HEK293T (cell line): ENCODE measurements at regions not wholly inside any gene's neighbourhood (a gene's known extent, or its start where the extent isn't known, plus 50 kb on each side); places are given as distances from the start of the nearest gene placed in this dataset.

Experiments
- CTCF ChIA-PET: fragments of 350-600 bp; formaldehyde crosslinking; extraction: SDS; loops from one replicate; lab custom pipeline; 2021; ENCODE audit warnings: antibody characterized with exemption, inconsistent platforms; lab: Yijun Ruan, JAX
- POLR2A ChIA-PET: fragments of 350-600 bp; formaldehyde crosslinking; extraction: SDS; loops from one replicate; lab custom pipeline; 2020; ENCODE audit warnings: antibody characterized with exemption, inconsistent platforms; lab: Yijun Ruan, JAX
- DNase-seq: peaks from one replicate; pipeline ENCODE4 v3.0.0; 2012; ENCODE audit warnings: mixed read lengths; ENCODE audit errors: extremely low spot score
- ARNT ChIP-seq: fragments of 450-650 bp; IDR thresholded peaks from 2 replicates; pipeline ENCODE4 v1.6.1; 2017; ENCODE audit warnings: mild to moderate bottlenecking
- BHLHE40 ChIP-seq: fragments of 450-650 bp; IDR thresholded peaks from 2 replicates; pipeline ENCODE4 v1.6.1; 2016; ENCODE audit warnings: mild to moderate bottlenecking, moderate library complexity, borderline replicate concordance
- CTBP1 ChIP-seq: fragments of 450-650 bp; IDR thresholded peaks from 2 replicates; pipeline ENCODE4 v1.6.1; 2016; ENCODE audit warnings: borderline replicate concordance
- ELF4 ChIP-seq: fragments of 450-650 bp; IDR thresholded peaks from 2 replicates; pipeline ENCODE4 v1.6.1; 2017; ENCODE audit warnings: antibody characterized with exemption
- FOXA1 ChIP-seq: fragments of 450-650 bp; IDR thresholded peaks from 2 replicates; pipeline ENCODE4 v1.6.1; 2016; ENCODE audit warnings: mild to moderate bottlenecking
- FOXK2 ChIP-seq: fragments of 450-650 bp; IDR thresholded peaks from 2 replicates; pipeline ENCODE4 v1.6.1; 2016; ENCODE audit warnings: mild to moderate bottlenecking
- FOXM1 ChIP-seq: fragments of 450-650 bp; IDR thresholded peaks from 2 replicates; pipeline ENCODE4 v1.6.1; 2017; ENCODE audit warnings: mild to moderate bottlenecking, borderline replicate concordance
- HDGF ChIP-seq: fragments of 450-650 bp; IDR thresholded peaks from 2 replicates; pipeline ENCODE4 v1.6.1; 2017; ENCODE audit warnings: antibody characterized with exemption, borderline replicate concordance
- L3MBTL2 ChIP-seq: fragments of 450-650 bp; conservative IDR thresholded peaks from 2 replicates; pipeline ENCODE4 v1.6.1; 2016; ENCODE audit warnings: mild to moderate bottlenecking
- LEF1 ChIP-seq: fragments of 450-650 bp; IDR thresholded peaks from 2 replicates; pipeline ENCODE4 v1.6.1; 2017; ENCODE audit warnings: mild to moderate bottlenecking, borderline replicate concordance
- NFRKB ChIP-seq: fragments of 450-650 bp; IDR thresholded peaks from 2 replicates; pipeline ENCODE4 v1.6.1; 2016; ENCODE audit warnings: mild to moderate bottlenecking, moderate library complexity
- PKNOX1 ChIP-seq: fragments of 450-650 bp; IDR thresholded peaks from 2 replicates; pipeline ENCODE4 v1.6.1; 2016
- SP1 ChIP-seq: fragments of 450-650 bp; IDR thresholded peaks from 2 replicates; pipeline ENCODE4 v1.6.1; 2017
- SUZ12 ChIP-seq: fragments of 450-650 bp; IDR thresholded peaks from 2 replicates; pipeline ENCODE4 v1.6.1; 2016; ENCODE audit warnings: mild to moderate bottlenecking
- TARDBP ChIP-seq: fragments of 450-650 bp; IDR thresholded peaks from 2 replicates; pipeline ENCODE4 v1.6.1; 2016
- ZNF384 ChIP-seq: fragments of 450-650 bp; IDR thresholded peaks from 2 replicates; pipeline ENCODE4 v1.6.1; 2016

GRCh38 chr11:91912322-91912721 lies 312.3 kb upstream of the FAT3 start:
- CTCF ChIA-PET = no interaction called here
- no peak for DNase-seq
- POLR2A ChIA-PET = no interaction called here
- no peak for TF ChIP-seq L3MBTL2
- no peak for TF ChIP-seq LEF1
- TF ChIP-seq ELF4 = no peak
- no peak for TF ChIP-seq HDGF
- no peak for TF ChIP-seq BHLHE40
- TF ChIP-seq SP1 = no peak
- no peak for TF ChIP-seq CTBP1
- TF ChIP-seq NFRKB = no peak

- CTCF ChIA-PET = no interaction called here
- TF ChIP-seq CTBP1 (no peak), ELF4 (no peak), PKNOX1 (no peak), NFRKB (no peak), FOXA1 (no peak), BHLHE40 (no peak), SP1 (no peak), TARDBP (no peak), ZNF384 (no peak), LEF1 (no peak), SUZ12 (no peak)
- DNase-seq = no peak
- POLR2A ChIA-PET = no interaction called here
Observed at GRCh38 chr11:91906871-91907624, 317.6 kb upstream of the FAT3 start.

GRCh38 chr11:91904792-91905785 lies 319.5 kb upstream of the FAT3 start:
- no peak for TF ChIP-seq ELF4
- no peak for TF ChIP-seq HDGF
- no peak for TF ChIP-seq FOXA1
- POLR2A ChIA-PET = no interaction called here
- CTCF ChIA-PET = no interaction called here

GRCh38 chr11:91902312-91902711 lies 322.3 kb upstream of the FAT3 start:
- ChIA-PET CTCF (no interaction called here), POLR2A (no interaction called here)
- DNase-seq = no peak
- TF ChIP-seq ELF4 (no peak), FOXA1 (no peak), SUZ12 (no peak), ARNT (no peak)

More at GRCh38 chr11:91904792-91905785, 319.5 kb upstream of the FAT3 start:
- no peak for DNase-seq

GRCh38 chr11:91880660-91881059 lies 344.0 kb upstream of the FAT3 start:
- DNase-seq = no peak
- no peak for TF ChIP-seq CTBP1
- no peak for TF ChIP-seq NFRKB
- no peak for TF ChIP-seq HDGF
- no peak for TF ChIP-seq ELF4
- no peak for TF ChIP-seq PKNOX1
- no peak for TF ChIP-seq ARNT
- no peak for TF ChIP-seq SUZ12
- TF ChIP-seq SP1 = no peak
- no peak for TF ChIP-seq L3MBTL2
- ChIA-PET POLR2A (no interaction called here), CTCF (no interaction called here)

- no peak for TF ChIP-seq TARDBP
- no peak for TF ChIP-seq ELF4
- no peak for TF ChIP-seq HDGF
- TF ChIP-seq LEF1 = no peak
- TF ChIP-seq FOXM1 = no peak
- no peak for TF ChIP-seq SUZ12
- no peak for TF ChIP-seq PKNOX1
- TF ChIP-seq ARNT = no peak
- no peak for TF ChIP-seq ZNF384
- no peak for TF ChIP-seq FOXA1
- no peak for TF ChIP-seq SP1
- TF ChIP-seq FOXK2 = no peak
- no peak for TF ChIP-seq L3MBTL2
- no peak for TF ChIP-seq BHLHE40
- no peak for TF ChIP-seq NFRKB
- TF ChIP-seq CTBP1 = no peak
- no peak for DNase-seq
- CTCF ChIA-PET = no interaction called here
- POLR2A ChIA-PET = no interaction called here
Observed at GRCh38 chr11:91876746-91877145, 347.9 kb upstream of the FAT3 start.
